Suprapubic skin (tissue), 4 donors: ENCODE measurements at regions not wholly inside any gene's neighbourhood (a gene's known extent, or its start where the extent isn't known, plus 50 kb on each side); places are given as distances from the start of the nearest gene placed in this dataset.

Experiments used
- CTCF ChIP-seq, 2 donors: fragments of 200-600 bp in 1 of 2; fragments of 450-650 bp in 1 of 2; sonication (generic) in 1 of 2; IDR thresholded peaks; one replicate each; pipeline ENCODE4 v1.5.1; 2016 to 2019; ENCODE audit warnings: antibody characterized with exemption in 2 of 2, mild to moderate bottlenecking in 1 of 2, moderate library complexity in 1 of 2
- POLR2A ChIP-seq, 2 donors: fragments of 450-650 bp; IDR thresholded peaks; one replicate each; pipeline ENCODE4 v1.6.1; 2017; ENCODE audit warnings: antibody characterized with exemption in 2 of 2, mild to moderate bottlenecking in 2 of 2, moderate library complexity in 2 of 2
- POLR2AphosphoS5 ChIP-seq, 3 donors: sonication (generic); formaldehyde crosslinking; IDR thresholded peaks; one replicate each; pipeline ENCODE4 v1.6.1; 2017; ENCODE audit warnings: antibody characterized with exemption in 3 of 3

GRCh38 chr2:133666621-133667020, 98.4 kb upstream of the NCKAP5 start:
- TF ChIP-seq CTCF (IDR thresholded peaks at IDR 0.05) (no peak), POLR2AphosphoS5 (IDR thresholded peaks at IDR 0.05) (no peak), POLR2A (IDR thresholded peaks at IDR 0.05) (no peak)
